ENCODE measurements at regions not wholly inside any gene's neighbourhood (a gene's known extent, or its start where the extent isn't known, plus 50 kb on each side); places are given as distances from the start of the nearest gene placed in this dataset.
"Not testable (repeated sequence)": the region's sequence is repeated elsewhere in the genome, so short reads cannot be mapped to it uniquely, and the experiment has no call there.

- no peak for DNase-seq
These were observed 833.0 kb upstream of the ADAMTS5 start for GRCh38 chr21:27799861-27800260.

- DNase-seq = no peak
These were observed 829.2 kb upstream of the ADAMTS5 start for GRCh38 chr21:27796106-27796505.

GRCh38 chr21:27795418-27795817 lies 828.5 kb upstream of the ADAMTS5 start:
- no peak for DNase-seq

DNA sequence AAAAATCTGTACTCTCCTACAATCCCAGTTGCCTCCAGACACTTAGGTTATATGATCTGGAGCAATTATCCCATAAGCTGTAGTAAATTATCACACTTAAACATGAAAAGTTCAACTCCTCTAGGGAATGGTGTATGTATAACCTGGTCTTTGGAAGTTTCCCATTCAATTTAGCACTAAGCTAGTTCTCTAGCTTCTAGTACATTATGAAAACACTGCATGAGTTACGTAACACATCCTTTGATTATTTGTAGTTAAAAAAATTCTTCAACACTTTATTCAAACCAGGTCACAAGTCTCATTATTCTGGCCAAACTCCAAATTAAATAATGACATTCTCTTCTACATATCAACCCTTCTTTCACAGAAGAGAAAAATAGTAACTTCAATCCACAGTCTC lies 827.0 kb upstream of the ADAMTS5 start:
- DNase-seq = no peak

- no peak for DNase-seq
These were observed 820.2 kb upstream of the ADAMTS5 start for GRCh38 chr21:27787046-27787445.

GRCh38 chr21:27779606-27780005 lies 812.7 kb upstream of the ADAMTS5 start:
- no peak for DNase-seq

DNA sequence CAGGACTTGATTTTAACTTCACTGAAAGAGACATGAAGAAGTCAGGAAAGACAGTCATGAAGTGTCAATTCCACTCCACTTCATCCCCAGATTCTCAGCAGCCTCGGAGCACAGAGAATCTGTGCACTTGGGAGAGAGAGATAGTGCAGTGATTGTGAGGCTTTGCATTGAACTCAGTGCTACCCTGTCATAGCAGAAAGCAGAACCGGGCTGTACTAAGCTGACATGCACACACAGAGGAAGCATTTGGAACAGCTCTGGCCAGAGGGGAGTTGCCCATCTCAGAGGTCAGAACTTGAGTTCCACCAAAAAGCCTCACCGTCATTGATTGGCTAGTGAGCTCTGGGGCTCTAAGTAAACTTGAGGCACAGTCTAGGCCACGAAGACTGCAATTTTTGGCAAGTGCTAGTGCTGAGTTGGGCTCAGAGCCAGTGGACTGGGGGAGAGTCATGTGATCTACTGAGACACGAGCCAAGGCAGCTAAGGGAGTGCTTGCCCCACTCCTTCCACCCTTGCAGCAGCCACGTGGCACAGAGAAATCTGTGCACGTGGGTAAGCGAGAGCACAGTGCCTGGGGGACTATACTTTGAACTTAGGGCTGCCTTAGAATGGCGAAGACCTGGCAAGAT lies 810.2 kb upstream of the ADAMTS5 start:
- no peak for DNase-seq

GRCh38 chr21:27772816-27773215 lies 805.9 kb upstream of the ADAMTS5 start:
- no peak for DNase-seq

DNA sequence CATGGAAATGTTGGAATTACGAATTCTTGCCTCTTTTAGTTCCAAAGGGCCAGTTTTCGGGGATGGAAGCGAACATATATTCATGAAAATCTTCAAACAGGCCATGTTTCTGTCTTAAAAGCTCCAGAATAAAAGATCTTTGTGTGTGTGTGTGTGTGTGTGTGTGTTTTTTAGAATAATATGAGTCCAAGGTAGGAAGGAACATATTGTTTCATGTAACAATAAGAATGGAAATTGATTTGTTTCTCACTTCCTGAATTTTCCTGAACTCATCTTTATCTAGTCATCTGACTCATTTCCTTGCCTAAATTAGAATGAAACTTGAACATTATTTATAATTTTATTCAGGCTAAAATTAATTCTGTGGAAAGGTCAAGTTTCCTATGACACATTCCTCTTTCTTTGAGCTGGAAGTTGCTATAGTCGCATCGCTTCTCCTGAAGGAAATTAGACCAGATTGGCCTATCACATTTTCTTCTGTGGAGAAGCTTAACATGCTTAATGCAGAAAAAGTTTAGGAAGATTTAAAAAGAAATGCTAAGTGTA lies 805.1 kb upstream of the ADAMTS5 start:
- DNase-seq = no peak

DNA sequence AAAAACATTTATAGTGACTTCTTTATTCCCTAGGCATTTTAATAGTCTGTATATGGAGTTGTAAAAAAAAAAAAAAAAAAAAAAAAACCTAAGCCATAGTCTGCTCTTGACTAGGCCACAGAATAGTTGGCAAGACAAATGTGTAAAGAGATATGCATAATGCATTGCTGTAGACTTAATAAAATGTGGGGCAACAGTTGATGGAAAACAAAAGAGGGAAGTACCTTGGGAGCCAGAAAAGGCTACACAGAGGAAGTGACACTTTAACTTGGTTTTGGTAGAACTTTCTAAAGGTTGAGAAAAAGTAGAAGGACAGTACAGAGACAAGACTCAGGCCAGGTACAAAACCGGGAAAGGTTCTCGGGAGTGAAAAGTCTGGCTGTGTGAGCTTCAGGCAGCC lies 802.9 kb upstream of the ADAMTS5 start:
- DNase-seq = no peak

- not testable (repeated sequence) for DNase-seq
These were observed 801.3 kb upstream of the ADAMTS5 start for GRCh38 chr21:27768046-27768637.

GRCh38 chr21:27764056-27764455 lies 797.2 kb upstream of the ADAMTS5 start:
- no peak for DNase-seq

DNA sequence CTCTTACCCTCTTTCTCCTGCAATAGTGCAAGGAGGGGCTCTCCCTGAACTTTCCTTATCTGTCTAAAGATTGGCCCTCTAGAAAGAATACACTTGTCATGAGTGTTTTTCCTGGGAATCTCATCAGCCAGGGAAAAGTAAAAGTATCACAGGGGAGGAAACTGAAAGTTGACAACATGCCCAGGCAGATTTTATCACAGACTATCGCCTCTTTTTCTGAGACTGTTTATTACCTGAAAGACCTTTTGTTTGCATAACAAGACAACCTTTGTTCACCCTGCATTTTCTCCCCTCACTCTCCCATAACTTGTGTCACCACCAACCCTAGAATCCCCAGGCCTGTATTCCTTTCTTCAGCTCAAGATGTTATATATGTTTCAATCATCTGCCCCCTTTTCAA lies 794.7 kb upstream of the ADAMTS5 start:
- no peak for DNase-seq

- DNase-seq = no peak
These were observed 792.9 kb upstream of the ADAMTS5 start for GRCh38 chr21:27759820-27760219.

- no peak for DNase-seq
These were observed 792.3 kb upstream of the ADAMTS5 start for GRCh38 chr21:27759091-27759659.

- no peak for DNase-seq
These were observed 789.3 kb upstream of the ADAMTS5 start for GRCh38 chr21:27756191-27756590.

DNA sequence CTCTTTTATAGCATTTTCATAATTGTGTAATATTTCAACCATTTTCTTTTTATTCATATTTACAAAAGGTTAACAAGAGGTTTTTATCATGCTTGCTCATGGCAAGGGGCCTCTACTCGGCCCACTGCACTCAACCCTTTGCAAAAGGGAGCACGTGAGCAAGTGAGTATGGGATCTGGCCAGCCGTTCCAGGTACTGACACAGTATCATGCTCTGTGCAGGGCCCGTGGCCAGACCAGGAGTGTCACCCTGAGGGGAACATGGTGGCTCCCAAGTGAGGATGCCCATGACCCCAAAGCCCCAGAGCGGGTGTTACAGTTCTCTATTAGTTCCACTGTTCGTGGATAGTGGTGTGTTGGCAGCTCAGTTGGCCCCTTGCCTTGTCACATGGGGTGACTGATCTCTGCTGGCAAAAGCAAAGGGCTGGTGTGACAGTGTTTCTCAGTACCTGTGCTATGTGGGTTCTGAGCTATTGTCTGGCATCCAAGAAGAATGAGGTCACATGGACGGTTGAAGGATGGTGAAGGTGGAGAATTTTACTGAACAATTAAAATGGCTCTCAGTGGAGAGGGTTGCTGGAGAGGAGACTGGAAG lies 777.2 kb upstream of the ADAMTS5 start:
- no peak for DNase-seq

- no peak for DNase-seq
These were observed 774.8 kb upstream of the ADAMTS5 start for GRCh38 chr21:27741736-27742135.

GRCh38 chr21:27740084-27740483 lies 773.2 kb upstream of the ADAMTS5 start:
- DNase-seq = no peak

DNA sequence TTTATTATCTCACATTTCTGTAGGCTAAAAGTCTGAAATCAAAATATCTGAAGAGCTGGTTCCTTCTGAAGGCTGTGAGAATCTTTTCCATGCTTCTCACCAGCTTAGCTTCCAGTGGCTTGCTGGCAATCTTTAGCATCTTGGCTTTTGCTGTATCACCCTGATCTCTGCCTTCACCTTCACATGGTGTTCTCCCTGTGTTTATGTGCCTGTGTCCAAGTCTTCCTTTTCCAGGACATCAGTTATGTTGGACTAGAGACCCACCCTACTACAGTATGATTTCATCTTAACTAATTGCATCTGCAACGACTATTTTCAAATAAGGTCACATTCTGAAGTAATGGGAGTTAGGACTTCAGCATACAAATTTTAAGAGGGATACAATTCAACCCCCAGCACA lies 772.3 kb upstream of the ADAMTS5 start:
- DNase-seq = no peak

- no peak for DNase-seq
These were observed 768.8 kb upstream of the ADAMTS5 start for GRCh38 chr21:27735699-27736098.

- DNase-seq = no peak
These were observed 767.3 kb upstream of the ADAMTS5 start for GRCh38 chr21:27734146-27734545.

DNA sequence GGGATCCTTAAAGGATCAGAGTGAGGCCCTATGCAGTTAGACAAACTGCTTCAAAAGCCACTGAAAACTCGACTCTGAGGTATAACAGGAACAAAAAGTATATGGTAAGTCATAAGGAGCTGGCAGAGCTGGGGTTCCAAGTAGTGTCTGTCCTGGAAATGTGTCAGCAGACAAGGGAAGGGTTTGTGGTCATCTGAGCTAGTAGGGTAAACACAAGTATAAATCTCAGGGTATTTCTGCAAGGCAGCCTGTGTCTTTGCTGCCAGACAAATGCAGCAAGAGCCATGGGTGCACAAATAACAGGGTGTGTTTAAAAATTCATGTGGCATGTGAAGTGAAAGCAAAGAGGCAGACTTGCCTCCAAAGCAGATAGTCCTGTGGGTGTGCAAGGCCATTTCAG lies 759.0 kb upstream of the ADAMTS5 start:
- DNase-seq = no peak

GRCh38 chr21:27722095-27722494 lies 755.2 kb upstream of the ADAMTS5 start:
- DNase-seq = no peak

Measured in AML-193 (cell line).